Panc1 (cell line): ENCODE measurements at regions not wholly inside any gene's neighbourhood (a gene's known extent, or its start where the extent isn't known, plus 50 kb on each side); places are given as distances from the start of the nearest gene placed in this dataset.

Experiments
- ATAC-seq: fragments of 200-7000 bp; cut with Tn5 transposase; 2 replicates; pipeline ENCODE4 v1.9.1; 2020; ENCODE audit warnings: mild to moderate bottlenecking, moderate library complexity
- BruUV-seq: library from RNA; stranded (reverse); fragments of 400-500 nt; replicated peaks from 2 replicates; lab custom pipeline; 2021; lab: Mats Ljungman, UMichigan
- CTCF ChIA-PET: fragments of 300-600 bp; sonication (Branson Sonifier 250); formaldehyde crosslinking; loops from one replicate; lab custom pipeline; 2022; ENCODE audit warnings: antibody characterized with exemption; lab: Charles Lee
- POLR2A ChIA-PET: fragments of 300-600 bp; sonication (Branson Sonifier 250); formaldehyde crosslinking; loops from one replicate; lab custom pipeline; 2022; ENCODE audit warnings: antibody characterized with exemption; lab: Charles Lee
- DNase-seq: peaks from one replicate; pipeline ENCODE4 v3.0.0-alpha.2; 2010; ENCODE audit warnings: low read depth, low spot score
- H3K27ac ChIP-seq: 2 replicates; pipeline ENCODE4 v1.5.1; 2011; ENCODE audit warnings: mild to moderate bottlenecking, low read length, inconsistent platforms
- H3K27me3 ChIP-seq: fragments of 200-500 bp; sonication (Bioruptor generic); 2 replicates; pipeline ENCODE4 v1.6.0; 2014; ENCODE audit warnings: low read length, inconsistent platforms; ENCODE audit not compliant: control insufficient read depth, insufficient read depth
- H3K36me3 ChIP-seq: fragments of 200-500 bp; sonication (Bioruptor generic); 2 replicates; pipeline ENCODE4 v1.5.1; 2014; ENCODE audit warnings: inconsistent platforms, mild to moderate bottlenecking, low read length, moderate library complexity; ENCODE audit not compliant: control insufficient read depth, insufficient read depth
- H3K4me1 ChIP-seq: 2 replicates; pipeline ENCODE4 v1.5.1; 2011; ENCODE audit warnings: inconsistent platforms, mild to moderate bottlenecking, low read length, moderate library complexity; ENCODE audit not compliant: control insufficient read depth, insufficient read depth
- H3K4me3 ChIP-seq, 2 experiments: 2 replicates each; pipeline ENCODE4 v1.5.1; 2011 to 2012; ENCODE audit warnings: low read depth in 2 of 2, low read length in 2 of 2, mild to moderate bottlenecking in 2 of 2, inconsistent platforms in 1 of 2, moderate library complexity in 1 of 2
- H3K9me3 ChIP-seq: fragments of 200-500 bp; sonication (Bioruptor generic); 2 replicates; pipeline ENCODE4 v1.5.1; 2014; ENCODE audit warnings: low read depth, mild to moderate bottlenecking, inconsistent platforms, low read length, moderate library complexity; ENCODE audit not compliant: control insufficient read depth, insufficient read depth
- CTCF ChIP-seq: fragments of 450-650 bp; IDR thresholded peaks from 2 replicates; pipeline ENCODE4 v1.5.1; 2017; ENCODE audit warnings: mild to moderate bottlenecking
- POLR2AphosphoS5 ChIP-seq: IDR thresholded peaks from 2 replicates; pipeline ENCODE4 v1.6.1; 2012; ENCODE audit warnings: mild to moderate bottlenecking, low read depth, low read length, moderate library complexity
- REST ChIP-seq, 2 experiments: IDR thresholded peaks; 2 replicates each; pipeline ENCODE4 v1.6.1; 2011 to 2012; ENCODE audit warnings: low read depth in 2 of 2, control low read depth in 1 of 2, low read length in 1 of 2, mild to moderate bottlenecking in 1 of 2, moderate library complexity in 1 of 2; ENCODE audit not compliant: insufficient read depth in 1 of 2
- SIN3A ChIP-seq: IDR thresholded peaks from 2 replicates; pipeline ENCODE4 v1.6.1; 2012; ENCODE audit warnings: low read depth, mild to moderate bottlenecking, low read length, moderate library complexity, borderline replicate concordance; ENCODE audit not compliant: insufficient read depth
- TCF7L2 ChIP-seq: IDR thresholded peaks from 2 replicates; pipeline ENCODE4 v1.6.1; 2011; ENCODE audit warnings: mild to moderate bottlenecking, low read depth, low read length, inconsistent platforms
- in situ Hi-C: cut with HindIII; loops from 2 replicates; pipeline ENCODE4 v1.10.0; 2016; ENCODE audit warnings: low sequenced_read_pairs, low pct_unique_long_range_greater_than_20kb
- intact Hi-C: fragments of 100-400 bp; cut with micrococcal nuclease; formaldehyde crosslinking; loops from one replicate; pipeline ENCODE4 v1.10.0; 2022; ENCODE audit not compliant: unreplicated experiment

GRCh38 chr3:59327376-59327808 lies 277.6 kb upstream of the CFAP20DC start:
- Histone ChIP-seq H3K27ac (no peak overlapping the region), H3K4me1 (no peaks in the 10 kb centered on the region), H3K9me3 (no peaks in the 10 kb centered on the region), H3K27me3 (no peaks in the 10 kb centered on the region), H3K4me3 (no peak overlapping the region), H3K36me3 (no peaks in the 10 kb centered on the region)
- no peak for DNase-seq
- CTCF ChIA-PET: no interaction called here
- TF ChIP-seq REST (IDR thresholded peaks at IDR 0.05; ENCODE audit: insufficient read depth in 1 of 2, low read depth in 2 of 2, low read length in 1 of 2) (no peak), POLR2AphosphoS5 (no peak), CTCF (no peak), SIN3A (no peak), TCF7L2 (no peak)
- POLR2A ChIA-PET: no interaction called here
- in situ Hi-C loops (no loop called here), intact Hi-C loops (no loop called here)
- no peak for ATAC-seq
- no TSS peak for BruUV-seq

- Histone ChIP-seq H3K4me3 (no peak overlapping the region), H3K4me1 (no peaks in the 10 kb centered on the region), H3K36me3 (no peaks in the 10 kb centered on the region), H3K27me3 (no peaks in the 10 kb centered on the region), H3K27ac (no peak overlapping the region), H3K9me3 (no peaks in the 10 kb centered on the region)
- ChIA-PET CTCF (no interaction called here), POLR2A (no interaction called here)
- BruUV-seq: no TSS peak
- DNase-seq (no peak), ATAC-seq (no peak)
- intact Hi-C loops (no loop called here), in situ Hi-C loops (no loop called here)
- TF ChIP-seq CTCF (peak; percentile 40), TCF7L2 (no peak)
Measured at GRCh38 chr3:59326246-59327024, 276.6 kb upstream of the CFAP20DC start.
